ENCODE measurements at regions not wholly inside any gene's neighbourhood (a gene's known extent, or its start where the extent isn't known, plus 50 kb on each side); places are given as distances from the start of the nearest gene placed in this dataset.
"Not testable (repeated sequence)": the region's sequence is repeated elsewhere in the genome, so short reads cannot be mapped to it uniquely, and the experiment has no call there.

DNA sequence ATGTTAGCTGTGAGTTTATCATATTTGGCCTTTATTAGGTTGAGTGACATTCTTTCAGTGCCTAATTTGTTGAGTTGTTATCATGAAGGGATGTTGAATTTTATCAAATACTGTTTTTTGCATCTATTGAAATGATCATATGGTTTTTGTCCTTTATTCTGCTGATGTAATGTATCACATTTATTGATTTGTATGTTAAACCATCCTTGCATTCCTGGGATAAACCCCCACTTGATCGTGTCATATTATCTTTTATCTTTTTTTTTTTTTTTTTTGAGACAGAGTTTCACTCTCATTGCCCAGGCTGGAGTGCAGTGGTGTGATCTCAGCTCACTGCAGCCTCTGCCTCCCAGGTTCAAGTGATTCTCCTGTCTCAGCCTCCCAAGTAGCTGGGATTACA is 51.9 kb upstream of the MFGE8 start:
- not testable (repeated sequence) for DNase-seq

DNA sequence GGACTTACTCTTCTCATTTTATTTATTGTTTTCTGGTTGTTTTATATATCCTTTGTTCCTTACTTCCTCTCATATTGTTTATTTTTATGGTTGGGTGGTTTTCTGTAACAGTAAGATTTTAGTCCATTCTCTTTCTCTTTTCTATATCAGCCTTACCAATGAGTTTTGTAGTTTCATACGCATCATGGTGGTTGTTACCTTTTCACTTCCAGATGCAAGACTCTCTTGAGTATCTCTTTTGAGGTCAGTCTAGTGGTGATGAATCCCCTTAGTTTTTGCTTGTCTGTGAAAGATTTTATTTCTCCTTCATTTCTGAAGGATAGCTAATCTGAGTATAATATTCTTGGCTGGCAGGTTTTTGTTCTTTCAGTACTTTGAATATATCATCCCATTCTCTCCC is 57.1 kb upstream of the MFGE8 start:
- DNase-seq: no peak

DNA sequence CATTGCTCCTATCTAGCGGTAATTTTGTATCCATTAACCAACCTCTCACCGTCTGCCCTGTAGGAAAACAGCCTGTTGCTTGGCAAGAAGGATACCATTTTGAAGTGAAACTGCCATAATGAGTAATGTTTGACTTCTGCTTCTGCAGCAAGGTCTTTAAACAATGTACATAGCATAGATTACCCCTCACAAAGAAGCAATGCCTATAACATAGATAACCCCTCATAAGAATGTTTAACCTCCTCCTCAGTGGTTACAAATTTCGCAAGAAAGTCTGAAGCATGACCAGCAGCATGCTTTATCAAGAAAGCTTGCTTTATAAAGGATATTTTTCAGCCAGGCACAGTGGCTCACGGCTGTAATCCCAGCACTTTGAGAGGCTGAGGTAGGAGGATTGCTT is 61.2 kb upstream of the MFGE8 start:
- DNase-seq: no peak

DNA sequence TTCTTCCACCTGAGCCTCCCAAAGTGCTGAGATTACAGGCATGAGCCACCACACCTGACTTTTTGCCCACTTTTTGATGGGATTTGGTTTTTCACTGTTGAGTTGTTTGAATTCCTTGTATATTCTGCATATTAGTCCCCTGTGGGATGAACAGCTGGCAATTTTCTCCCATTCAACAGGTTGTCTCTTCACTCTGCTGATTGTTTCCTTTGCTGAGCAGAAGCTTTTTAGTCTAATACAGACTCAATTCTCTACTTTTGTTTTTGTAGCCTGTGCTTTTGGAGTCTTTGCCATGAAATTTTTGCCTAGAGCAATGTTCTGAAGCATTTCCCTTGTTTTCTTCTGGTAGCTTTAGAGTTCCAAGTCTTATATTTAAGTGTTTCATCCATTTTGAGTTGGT is 62.7 kb upstream of the MFGE8 start:
- DNase-seq: no peak

DNA sequence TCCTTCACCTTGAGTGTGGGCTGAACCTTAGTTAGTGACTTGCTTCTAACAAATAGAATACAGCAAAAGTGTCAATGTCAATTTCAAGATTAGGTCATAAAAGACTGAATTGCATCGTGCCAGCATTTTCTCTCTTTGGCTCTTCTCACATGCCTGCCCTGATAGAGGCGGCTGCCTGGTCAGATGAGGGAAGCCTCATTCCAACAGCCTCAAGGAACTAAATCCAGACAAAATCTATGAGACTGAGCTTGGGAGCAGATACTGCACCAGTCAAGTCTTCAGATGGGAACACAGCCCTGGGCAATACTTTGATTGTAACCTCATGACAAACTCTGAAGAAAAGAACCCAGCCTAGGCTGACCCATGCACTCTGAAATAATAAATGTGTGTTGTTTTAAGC is 63.5 kb upstream of the MFGE8 start:
- DNase-seq: no peak

DNA sequence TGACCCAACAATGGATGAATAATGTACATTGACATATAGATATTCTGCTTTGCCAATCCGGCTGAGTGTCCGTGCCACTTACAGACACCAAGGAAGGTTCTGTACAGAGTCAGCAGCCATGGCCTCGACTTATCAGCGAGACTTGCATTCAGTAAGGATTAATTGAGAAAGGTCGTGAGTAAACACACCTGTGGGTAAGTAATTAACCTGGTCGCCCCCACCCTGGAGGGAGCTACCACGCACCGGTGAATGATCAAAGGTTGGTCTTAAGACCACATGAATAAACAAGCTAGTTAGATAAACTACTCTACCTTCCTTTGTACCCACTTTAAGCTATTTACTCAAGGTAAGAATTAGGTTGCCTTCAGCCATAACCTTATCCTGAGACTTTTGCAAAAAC is 66.5 kb upstream of the MFGE8 start:
- DNase-seq: no peak

DNA sequence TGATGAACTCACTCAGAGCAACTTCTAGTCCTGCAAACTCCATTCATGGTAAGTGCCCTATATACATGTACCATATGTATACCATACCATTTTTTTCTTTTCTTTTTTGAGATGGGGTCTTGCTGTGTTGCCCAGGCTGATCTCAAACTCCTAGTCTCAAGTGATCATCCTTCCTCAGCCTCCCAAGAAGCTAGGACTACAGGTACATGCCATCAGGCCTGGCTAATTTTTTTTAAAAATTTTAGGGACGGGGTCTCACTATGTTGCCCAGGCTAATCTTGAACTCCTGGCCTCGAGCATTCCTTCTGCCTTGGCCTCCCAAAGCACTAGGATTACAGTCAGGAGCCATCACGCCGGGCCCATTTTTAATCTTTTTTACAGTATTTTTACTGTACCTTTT is 67.3 kb upstream of the MFGE8 start:
- no peak for DNase-seq

DNA sequence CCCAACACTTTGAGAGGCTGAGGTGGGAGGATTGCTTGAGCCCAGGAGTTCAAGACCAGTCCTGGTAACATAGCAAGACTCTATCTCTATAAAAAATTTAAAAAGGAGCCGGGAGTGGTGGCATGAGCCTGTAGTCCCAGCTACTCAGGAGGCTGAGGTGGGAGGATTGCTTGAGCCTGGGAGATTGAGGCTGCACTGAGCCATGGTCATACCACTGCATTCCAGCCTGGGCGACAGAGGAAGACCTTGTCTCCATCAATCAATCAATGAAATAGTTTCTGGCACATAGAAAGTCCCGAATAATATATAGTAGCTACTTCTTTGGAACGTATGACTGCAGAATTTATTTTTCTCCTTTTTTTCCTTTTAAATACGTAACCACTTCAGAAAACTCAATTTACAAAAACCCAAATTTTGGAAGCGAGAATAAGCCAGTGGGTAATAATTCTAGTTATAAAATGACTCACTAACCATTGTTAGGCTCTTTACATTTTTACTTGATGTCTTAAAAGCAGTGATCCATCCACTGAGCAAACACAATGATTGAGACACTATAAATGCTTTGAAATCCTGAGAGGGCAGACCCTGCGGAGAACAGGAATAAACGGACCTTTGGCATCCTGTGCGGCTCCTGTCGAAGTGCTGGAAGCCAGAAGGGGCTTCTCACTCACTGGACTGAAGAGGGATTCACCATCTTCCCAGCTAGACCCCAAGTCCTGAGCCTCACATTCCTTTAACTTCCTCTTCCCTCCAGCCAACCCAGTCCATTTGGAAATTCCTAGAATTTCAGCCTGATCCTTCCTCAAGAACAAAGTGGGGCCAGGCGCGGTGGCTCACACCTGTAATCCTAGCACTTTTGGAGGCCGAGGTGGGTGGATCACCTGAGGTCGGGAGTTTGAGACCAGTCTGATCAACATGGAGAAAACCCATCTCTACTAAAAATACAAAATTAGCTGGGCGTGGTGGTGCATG is 68.4 kb upstream of the MFGE8 start:
- DNase-seq: no peak

DNA sequence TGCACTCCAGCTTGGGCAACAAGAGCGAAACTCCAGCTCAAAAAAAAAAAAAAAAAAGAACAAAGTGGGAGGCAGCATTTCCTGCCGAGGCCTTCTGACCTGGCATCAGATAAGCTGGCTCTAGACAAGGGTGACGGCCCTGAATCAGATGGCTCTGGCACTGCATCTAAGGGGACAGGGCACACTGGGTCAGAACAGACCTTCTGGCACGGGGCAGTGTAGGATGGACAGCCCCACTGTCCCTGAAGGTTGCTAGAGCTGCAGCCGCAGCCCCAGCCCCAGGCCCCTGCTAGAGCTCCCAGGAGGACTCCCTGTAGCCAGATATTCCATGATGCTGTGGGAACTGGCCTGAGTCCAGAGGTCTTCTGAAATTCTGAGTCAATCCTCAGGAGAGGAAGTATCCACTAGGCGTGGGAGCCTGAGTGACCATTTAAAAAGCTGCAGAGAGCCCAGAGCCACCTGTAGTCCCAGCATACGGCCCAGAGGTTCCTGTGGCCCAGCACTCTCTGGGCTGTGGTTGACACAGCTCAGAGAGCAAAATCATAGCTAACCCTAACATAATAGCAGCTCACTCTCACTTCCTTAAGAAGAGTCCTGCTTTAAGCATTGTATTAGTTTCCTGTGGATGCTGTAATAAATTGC is 69.2 kb upstream of the MFGE8 start:
- no peak for DNase-seq

DNA sequence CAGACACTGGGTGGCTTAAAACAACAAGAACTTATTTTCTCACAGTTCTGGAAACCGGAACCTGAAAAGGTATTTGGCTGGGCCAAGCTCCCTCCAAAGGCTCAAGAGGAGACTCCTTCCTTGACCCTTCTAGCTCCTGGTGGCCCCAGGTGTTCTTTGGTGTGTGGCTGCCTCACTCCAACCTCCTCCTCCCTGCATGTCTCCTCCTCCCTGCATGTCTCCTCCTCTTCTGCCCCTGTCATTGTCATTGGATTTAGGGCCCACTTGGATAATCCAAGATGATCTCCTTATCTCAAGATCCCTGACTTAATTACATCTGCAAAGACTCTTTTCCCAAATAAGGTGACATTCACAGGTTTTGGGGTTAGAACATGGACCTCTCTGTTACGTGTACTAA is 69.8 kb upstream of the MFGE8 start:
- DNase-seq: no peak

DNA sequence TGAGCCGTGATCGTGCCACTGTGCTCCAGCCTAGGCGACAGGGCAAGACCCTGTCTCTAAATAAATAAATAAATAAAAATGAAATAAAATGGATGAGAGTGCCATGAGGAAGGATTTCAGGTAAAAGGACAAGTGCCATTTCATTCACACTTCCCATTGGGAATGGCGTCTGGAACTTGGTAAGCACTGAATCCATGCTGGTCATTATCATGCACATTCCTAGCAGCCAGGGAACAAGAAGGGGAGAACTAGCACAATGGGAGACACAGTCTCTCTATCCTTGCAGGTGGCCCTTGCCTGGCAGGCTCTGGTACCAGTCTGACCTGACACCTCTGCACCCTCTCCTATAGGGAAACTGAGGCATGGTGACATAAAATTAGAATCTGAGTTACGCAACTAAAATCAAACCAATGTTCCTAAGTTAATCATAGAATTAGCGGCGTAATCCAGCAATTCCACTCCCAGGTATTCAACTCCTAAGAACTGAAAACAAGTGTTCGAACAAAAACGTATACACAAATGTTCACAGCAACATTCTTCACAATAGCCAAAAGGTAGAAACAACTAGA is 70.8 kb upstream of the MFGE8 start:
- DNase-seq: no peak

DNA sequence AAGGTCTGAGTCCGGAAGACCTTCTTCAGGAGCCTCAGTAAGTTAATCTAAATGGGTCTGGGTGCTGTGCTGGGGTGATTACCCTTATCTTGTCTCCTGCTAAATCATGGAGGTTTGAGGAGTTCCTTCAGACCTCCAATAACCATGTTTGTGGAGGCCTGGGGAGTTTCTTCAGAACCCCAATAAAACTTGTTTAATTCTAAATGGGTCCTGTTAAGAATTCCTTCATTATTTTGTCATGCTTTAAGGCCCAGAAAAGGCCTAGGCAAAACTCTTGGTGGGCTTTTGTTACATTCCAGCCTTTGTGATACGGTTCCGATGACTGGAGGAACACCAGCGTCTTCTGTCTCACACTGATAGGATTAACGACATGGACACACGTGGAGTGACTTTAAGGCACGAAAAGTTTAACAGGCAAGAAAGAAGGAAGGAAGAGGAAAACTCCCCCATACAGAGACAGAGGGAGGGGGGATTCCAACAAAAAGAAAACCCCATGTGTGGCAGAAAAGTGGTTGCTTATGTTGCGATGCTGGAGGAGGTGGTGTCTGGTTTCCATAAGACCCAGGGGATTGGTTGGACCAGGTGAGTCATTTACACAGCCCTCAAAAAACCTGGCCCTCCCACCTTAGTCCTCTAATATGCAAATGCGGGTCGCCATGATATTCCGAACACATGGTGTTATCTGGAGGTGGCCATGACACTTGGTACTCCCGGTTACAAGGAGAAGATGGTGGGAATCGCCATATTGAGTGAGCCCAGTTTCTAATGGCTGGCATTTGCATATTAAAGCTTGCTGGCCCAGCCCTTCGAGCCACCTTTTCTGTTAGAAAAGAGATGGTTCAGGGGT is 72.6 kb upstream of the MFGE8 start:
- DNase-seq: no peak

DNA sequence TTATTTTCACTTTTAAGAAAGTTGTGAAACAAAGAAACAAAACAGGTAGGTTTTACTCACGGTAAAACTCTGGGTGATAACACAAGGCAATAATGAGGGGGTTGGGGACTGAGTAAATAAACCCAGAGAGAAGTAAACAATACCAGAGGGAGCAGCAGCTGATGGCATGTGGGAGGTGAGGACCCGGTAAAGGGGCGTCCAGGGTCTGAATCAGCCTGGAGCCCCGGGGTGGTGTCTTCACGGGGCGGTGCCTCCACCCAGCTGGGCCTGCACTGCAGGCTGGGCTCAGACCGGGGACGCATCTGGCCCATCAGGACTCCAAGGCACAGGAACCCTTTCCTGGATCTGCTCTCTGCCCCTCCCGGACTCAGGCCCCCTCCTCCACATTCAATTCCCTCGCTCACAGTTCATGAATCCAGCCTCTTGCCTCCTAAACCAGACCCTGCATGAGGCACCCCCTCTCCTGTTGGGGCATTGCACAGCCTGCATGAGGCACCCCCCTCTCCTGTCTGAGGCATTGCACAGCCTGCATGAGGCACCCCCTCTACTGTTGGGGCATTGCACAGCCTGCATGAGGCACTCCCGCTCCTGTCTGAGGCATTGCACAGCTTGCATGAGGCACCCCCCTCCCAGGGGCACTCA is 73.9 kb upstream of the MFGE8 start:
- no peak for DNase-seq

DNA sequence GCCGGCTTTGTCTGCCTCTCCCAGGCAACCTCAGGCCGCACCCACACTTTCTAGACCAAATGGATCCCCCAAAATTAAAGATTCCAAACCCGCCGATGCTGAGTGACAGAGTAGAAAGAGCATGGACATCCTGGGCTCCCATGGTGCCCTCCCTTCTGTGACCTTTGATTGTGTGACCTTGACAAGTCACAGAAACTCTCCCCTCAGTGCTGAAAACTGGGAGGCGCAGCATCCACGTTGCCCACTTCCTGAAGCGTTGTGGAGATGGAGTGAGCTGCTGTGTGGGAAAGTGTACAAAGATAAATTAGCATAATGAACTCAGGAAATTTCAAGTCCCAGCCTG is 74.4 kb upstream of the MFGE8 start:
- no peak for DNase-seq

DNA sequence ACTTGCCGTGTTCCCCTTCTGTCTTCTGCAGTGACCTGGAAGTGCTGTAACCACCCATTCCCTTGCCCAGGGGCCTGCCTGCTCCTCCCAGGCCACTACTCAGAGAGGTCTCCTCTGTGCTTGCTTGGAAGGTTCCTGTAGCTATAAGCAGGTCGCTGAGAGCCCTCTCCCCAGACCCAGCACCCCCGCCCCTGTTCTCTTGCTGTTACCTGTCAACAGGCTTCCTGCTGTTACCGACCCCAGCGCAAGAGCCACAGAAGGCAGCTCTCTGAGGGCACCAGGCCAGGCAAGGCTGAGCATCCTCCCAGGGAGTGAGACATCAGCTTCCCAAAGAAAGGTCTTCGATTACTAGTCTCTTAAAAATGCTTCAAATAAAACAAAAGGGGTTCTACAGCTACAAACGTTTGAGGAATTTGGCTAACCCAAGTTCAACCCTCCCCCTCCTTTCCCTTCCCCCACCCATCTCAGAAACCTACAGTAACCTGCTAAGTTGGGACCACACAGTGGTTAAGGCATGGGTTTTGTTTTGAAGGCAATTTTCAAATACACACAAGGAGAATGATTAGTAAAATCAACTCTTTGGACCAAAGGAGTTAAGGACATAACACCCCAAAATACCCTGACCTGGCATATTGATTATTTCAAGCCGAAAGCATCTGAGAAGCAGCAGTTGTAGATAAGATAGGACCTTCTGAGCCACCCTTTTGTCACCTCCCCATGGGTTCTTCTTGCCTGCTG is 74.9 kb upstream of the MFGE8 start:
- no peak for DNase-seq

DNA sequence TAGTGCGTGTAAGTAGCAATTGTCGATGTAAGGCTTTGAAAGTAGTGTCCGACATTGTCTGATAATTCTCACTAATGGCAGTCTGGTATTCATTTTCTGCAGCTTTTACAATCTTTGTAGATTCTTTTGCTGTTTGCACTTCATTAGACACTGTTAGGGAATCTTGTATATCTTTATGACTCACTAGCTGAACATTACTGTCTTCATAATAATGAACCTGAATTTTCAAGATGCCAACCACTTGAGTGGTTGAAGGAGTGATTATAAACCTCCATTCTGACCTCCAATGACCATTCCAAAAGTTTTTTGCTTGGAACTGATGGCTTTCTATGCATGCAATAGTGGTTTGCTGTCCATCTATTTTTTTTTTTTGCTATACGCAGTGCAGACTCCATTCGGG is 76.4 kb upstream of the MFGE8 start:
- DNase-seq: no peak

DNA sequence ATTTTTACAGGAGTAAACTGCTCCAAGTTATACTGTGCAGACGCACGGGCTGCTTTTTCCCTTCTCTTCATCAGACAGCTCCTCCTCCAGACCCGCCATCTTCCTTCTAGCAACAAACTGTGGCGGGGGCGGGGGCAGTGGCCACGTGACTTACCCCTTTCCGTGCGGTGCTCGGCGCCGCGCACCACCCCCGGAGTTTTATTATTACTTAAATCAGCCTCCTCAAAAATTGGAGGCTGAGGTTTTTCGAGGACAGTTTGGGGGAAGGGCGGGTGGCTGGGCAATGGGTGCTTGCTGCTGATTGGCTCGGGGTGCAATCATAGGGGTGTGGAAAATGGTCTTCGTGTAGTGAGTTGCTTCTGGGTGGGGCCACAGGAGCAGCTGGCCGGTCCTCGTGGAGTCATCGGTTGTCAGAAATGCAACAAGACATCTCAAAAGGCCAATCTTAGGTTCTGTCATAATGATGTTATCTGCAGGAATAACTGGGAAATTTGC is 77.1 kb upstream of the MFGE8 start:
- no peak for DNase-seq

DNA sequence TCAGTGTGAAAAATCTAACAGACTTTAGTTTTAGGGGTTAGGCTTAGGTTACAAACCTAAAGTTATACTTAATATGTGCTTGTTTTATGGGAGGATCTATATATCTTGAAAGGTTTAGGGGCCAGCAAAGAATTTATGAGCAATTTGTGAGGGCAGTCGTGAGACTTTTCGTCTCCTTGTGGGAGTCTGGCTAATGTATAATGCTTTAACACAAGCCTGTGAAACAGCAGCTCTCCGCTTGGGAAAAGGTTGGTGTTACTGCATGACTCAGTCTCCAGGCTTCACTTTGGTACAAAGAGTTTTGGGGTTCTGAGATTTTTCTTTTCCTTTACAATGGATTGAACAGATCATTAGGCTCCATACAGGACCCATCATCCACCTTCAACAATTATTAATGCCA is 79.0 kb upstream of the MFGE8 start:
- DNase-seq: no peak

DNA sequence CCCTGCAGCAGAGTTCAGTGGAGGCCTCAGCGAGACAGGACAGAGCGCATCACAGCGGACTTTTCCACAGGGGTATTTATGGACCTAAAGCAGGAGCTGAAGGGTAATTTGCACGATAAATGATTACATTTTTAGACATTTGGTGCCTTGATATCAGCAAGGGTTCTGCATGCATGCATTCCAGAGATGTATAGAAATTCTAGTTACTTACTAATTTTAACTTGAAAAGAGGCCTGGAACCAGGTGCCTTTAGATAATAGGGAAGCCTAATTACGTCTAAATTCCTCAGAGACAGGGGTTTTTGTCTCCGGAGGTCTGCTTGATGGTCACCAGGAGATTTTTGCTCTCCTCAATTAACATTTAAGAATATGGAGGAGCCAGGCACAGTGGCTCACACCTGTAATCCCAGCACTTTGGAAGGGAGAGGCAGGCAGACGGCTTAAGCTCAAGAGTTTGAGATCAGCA is 79.8 kb upstream of the MFGE8 start:
- no peak for DNase-seq

DNA sequence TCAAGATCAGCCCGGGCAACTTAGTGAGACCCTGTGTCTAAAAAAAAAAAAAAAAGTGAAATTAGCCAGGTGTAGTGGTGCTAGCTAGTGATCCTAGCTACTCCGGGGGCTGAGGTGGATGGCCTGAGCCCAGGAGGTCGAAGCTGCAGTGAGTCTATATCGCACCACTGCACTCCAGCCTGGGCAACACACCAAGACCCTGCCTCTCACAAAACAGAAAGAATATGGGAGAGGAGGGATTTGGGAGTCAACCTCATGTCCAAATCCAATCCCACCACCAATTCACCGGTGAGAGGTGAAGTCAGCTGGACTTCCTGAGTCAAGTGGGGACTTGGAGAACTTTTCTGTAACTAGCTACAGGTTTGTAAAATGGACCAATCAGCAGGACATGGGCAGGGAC is 80.5 kb upstream of the MFGE8 start:
- no peak for DNase-seq

DNA sequence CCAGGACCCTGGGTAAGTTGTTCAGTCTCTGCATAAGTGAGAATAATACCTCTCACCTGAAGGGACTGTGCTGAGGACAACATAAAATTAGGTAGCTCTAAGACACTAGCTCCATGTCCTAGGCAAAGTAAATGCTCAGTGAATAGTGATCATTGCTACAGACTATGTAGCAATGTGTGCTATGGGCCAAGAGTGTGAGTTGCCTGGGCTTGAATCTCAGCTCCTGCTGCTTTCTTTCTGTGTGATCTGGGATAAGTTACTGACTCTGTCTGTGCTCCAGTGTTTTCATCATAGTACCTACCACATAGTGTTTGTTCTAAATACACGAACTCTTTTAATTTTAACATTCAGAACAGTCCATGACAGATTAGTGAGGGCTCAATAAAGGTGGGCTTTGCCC is 81.1 kb upstream of the MFGE8 start:
- DNase-seq: no peak
